Ovary (tissue), 7 donors: ENCODE measurements at regions not wholly inside any gene's neighbourhood (a gene's known extent, or its start where the extent isn't known, plus 50 kb on each side); places are given as distances from the start of the nearest gene placed in this dataset.

ENCODE experiments used
- DNase-seq, 5 donors: peaks; one replicate each; pipeline ENCODE4 v3.0.0-alpha.2; 2019 to 2020
- H3K27ac ChIP-seq, 2 donors: fragments of 200-600 bp; one replicate each; pipeline versions ENCODE4 v1.5.1 to v1.8.0; 2019 to 2022
- H3K27me3 ChIP-seq: fragments of 200-600 bp; one replicate; pipeline ENCODE4 v1.8.0; 2022
- H3K36me3 ChIP-seq: fragments of 200-600 bp; sonication (generic); one replicate; pipeline ENCODE4 v1.5.1; 2019
- H3K4me1 ChIP-seq: one replicate; pipeline ENCODE4 v1.8.1; 2013; ENCODE audit warnings: mild to moderate bottlenecking, moderate library complexity; ENCODE audit not compliant: insufficient read depth
- H3K4me3 ChIP-seq: fragments of 200-600 bp; sonication (generic); one replicate; pipeline ENCODE4 v1.5.1; 2017
- H3K9me3 ChIP-seq, 2 donors: fragments of 200-600 bp in 1 of 2; sonication (generic) in 1 of 2; one replicate each; pipeline versions ENCODE4 v1.5.1 to v1.8.1; 2013 to 2019; ENCODE audit warnings: mild to moderate bottlenecking in 1 of 2, moderate library complexity in 1 of 2
- CTCF ChIP-seq, 3 donors: fragments of 450-650 bp in 2 of 3; fragments of 200-600 bp in 1 of 3; IDR thresholded peaks; one replicate each; pipeline versions ENCODE4 v1.5.1 to v1.8.0; 2016 to 2022; ENCODE audit warnings: antibody characterized with exemption in 3 of 3, mild to moderate bottlenecking in 1 of 3
- EP300 ChIP-seq: sonication (generic); formaldehyde crosslinking; IDR thresholded peaks from one replicate; pipeline ENCODE4 v1.6.1; 2017; ENCODE audit warnings: antibody characterized with exemption
- POLR2A ChIP-seq: fragments of 450-650 bp; IDR thresholded peaks from one replicate; pipeline ENCODE4 v1.6.1; 2017; ENCODE audit warnings: antibody characterized with exemption, mild to moderate bottlenecking, moderate library complexity
- WGBS, 3 donors: extraction: QIAGEN DNeasy Blood & Tissue Kit in 1 of 3; methylation state at CpG; one replicate each; pipeline versions ENCODE4 v1.1.5 to v1.1.7; 2013 to 2017; 5-methylcytosine and 5-hydroxymethylcytosine counted together
- intact Hi-C, 4 donors: fragments of 100-400 bp; cut with DNase I; formaldehyde crosslinking; loops; one replicate each; pipeline versions ENCODE4 v1.11.0 to v1.15.1; 2022 to 2023
- donor health status: DM: no; HTN: no; CAD: no; lungs with moderate emphysema.
- donor health status: DM: no; HTN: no; CAD: no.
- donor health status: Bipolar disorder and iron deficiency.
- donor health status: DM: no; HTN: no; CAD: no.
- donor health status: DM: yes; HTN: yes; CAD: no.

- intact Hi-C loops, result no loop called here
- Histone ChIP-seq H3K9me3 (no peaks in the 10 kb centered on the region), H3K27ac (no peak overlapping the region), H3K4me3 (no peak overlapping the region), H3K27me3 (no peaks in the 10 kb centered on the region), H3K36me3 (no peaks in the 10 kb centered on the region), H3K4me1 (no peaks in the 10 kb centered on the region)
- 58 to 66% (median 61%) methylated on average over 6 of the region's 6 CpGs for WGBS, 3 donors
- TF ChIP-seq EP300, result no peak
- TF ChIP-seq CTCF (IDR thresholded peaks at IDR 0.05), result no peak
- no peak for TF ChIP-seq POLR2A
- DNase-seq, result no peak
Observed at GRCh38 chr1:25048728-25049127, 118.7 kb upstream of the RUNX3 start.

DNA sequence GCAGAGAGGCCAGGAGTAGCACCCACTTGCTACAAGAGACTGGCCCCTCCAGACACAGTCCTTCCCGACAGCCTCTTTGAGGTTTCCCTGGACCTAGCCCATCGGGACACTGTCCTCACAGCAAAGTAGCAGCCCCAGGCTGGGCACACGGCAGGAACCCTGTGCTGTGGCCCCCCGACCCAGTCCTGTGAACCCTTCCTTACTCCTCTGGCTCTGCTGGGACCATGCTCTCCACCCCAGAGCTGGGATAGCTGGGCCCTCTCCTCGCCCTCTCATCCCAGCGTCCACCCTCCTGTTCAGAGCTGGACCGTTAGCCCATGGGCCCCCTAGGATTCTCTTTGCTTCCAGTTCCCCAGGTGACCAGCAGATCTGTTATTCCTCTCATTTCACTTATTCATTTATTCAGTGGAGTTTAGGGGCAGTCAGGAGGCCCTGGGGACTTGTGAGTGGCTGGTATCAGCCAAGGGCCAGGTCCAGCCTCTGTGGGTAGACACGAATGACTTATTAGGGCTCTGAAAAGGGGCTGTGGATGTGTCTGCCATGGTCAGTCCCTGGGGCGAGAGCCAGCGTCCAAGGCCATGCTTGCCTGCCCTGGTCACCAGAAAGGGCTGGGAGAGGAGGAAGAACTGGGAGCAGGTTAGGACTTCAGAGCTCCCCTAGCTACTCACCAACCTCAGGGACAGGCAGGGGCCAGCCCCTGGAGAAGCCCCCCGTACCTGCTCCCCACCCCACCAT, 117.6 kb upstream of the RUNX3 start:
- 77 to 83% (median 78%) methylated on average over 11 of the region's 11 CpGs for WGBS, 3 donors
- Histone ChIP-seq H3K36me3 (no peaks in the 10 kb centered on the region), H3K27ac (no peak overlapping the region)

DNA sequence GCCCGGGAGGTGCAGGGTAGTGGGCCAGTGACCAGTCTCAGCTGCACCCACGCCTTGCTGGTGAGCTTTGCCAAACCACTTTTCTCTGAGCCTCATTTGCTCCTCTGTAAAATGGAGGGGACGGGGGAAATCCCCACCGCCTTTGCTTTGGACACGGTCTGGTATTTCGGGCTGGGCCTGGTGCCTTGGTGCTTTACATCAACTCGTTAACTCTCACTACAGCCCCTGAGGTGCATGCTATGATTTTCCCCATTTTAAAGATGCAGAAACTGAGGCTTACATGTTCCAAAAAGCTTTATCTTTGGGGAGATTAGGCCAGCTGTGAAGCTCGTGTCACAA, 116.1 kb upstream of the RUNX3 start:
- TF ChIP-seq POLR2A, result no peak
- TF ChIP-seq EP300, result no peak
- no peak for TF ChIP-seq CTCF (IDR thresholded peaks at IDR 0.05)
- no peak for DNase-seq
- Histone ChIP-seq H3K27ac (no peak overlapping the region), H3K9me3 (no peaks in the 10 kb centered on the region), H3K4me1 (no peaks in the 10 kb centered on the region), H3K4me3 (no peak overlapping the region), H3K36me3 (no peaks in the 10 kb centered on the region), H3K27me3 (no peaks in the 10 kb centered on the region)
- WGBS, 3 donors, result 67 to 68% (median 68%) methylated on average over 8 of the region's 8 CpGs
- intact Hi-C loops, result no loop called here

More for the DNA sequence above, 117.6 kb upstream of the RUNX3 start:
- H3K4me3 ChIP-seq, result no peak overlapping the region
- TF ChIP-seq CTCF (IDR thresholded peaks at IDR 0.05), result no peak
- no peak for TF ChIP-seq POLR2A
- TF ChIP-seq EP300, result no peak
- intact Hi-C loops, result no loop called here
- no peak for DNase-seq
- no peaks in the 10 kb centered on the region for H3K27me3 ChIP-seq
- no peaks in the 10 kb centered on the region for H3K9me3 ChIP-seq
- no peaks in the 10 kb centered on the region for H3K4me1 ChIP-seq

DNA sequence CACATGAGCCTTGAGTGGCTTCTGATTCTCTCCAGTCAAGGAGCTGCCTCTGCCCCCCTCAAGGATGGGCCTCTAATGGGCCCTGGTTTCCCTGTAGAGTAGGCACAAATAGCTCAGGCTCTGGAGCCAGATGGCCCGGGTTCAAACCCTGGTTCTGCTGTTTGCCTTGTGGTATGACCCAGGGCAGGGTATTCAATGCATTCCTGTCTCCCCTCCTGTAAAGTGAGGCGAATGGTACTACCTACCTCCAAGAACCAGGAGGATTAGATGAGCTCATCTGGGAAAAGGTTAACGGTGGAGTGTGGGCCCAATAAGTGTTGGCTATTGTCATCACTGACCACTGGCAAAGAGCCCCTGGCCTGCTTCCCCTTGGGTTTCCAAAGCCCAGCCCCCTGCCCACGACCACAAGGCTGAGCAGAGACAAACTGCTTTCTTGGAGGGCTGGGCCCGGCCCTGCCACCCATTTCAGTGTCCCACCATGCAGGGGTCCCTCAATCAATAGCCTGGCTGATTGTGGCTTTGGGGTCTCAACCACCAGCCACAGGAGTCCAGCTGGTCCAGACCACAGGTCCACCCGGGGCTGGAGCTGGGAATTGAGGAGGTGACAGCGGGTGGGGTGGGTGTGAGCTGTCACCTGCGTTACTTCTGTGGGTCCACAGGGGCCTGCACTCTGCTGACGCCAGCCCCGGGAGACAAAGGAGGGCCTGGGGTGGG, 115.6 kb upstream of the RUNX3 start:
- DNase-seq, result no peak
- WGBS, 3 donors, result 74 to 81% (median 81%) methylated on average over 9 to 10 of the region's 10 CpGs
- H3K27ac ChIP-seq, result no peak overlapping the region
- H3K4me1 ChIP-seq, result no peaks in the 10 kb centered on the region
- H3K27me3 ChIP-seq, result no peaks in the 10 kb centered on the region
- H3K4me3 ChIP-seq, result no peak overlapping the region
- intact Hi-C loops, result no loop called here
- no peaks in the 10 kb centered on the region for H3K36me3 ChIP-seq
- TF ChIP-seq EP300, result no peak
- TF ChIP-seq POLR2A, result no peak
- TF ChIP-seq CTCF (IDR thresholded peaks at IDR 0.05), result no peak
- H3K9me3 ChIP-seq, result no peaks in the 10 kb centered on the region
